Bronchial epithelial cell (primary cell): ENCODE measurements at regions not wholly inside any gene's neighbourhood (a gene's known extent, or its start where the extent isn't known, plus 50 kb on each side); places are given as distances from the start of the nearest gene placed in this dataset.
A peak's percentile ranks its signal among the peaks of the same experiment; 100 is the strongest.

ENCODE experiments used
- DNase-seq: peaks from one replicate; pipeline ENCODE4 v3.0.0-alpha.2; 2010; ENCODE audit warnings: low read depth
- FAIRE-seq: peaks from 2 replicates; lab custom pipeline; 2011; peaks lifted over from hg19 to GRCh38; lab: Jason Lieb, UNC
- H3K27me3 ChIP-seq: 2 replicates; pipeline ENCODE4 v1.5.1; 2011; ENCODE audit warnings: low read length; ENCODE audit not compliant: control insufficient read depth, insufficient read depth
- H3K36me3 ChIP-seq: 2 replicates; pipeline ENCODE4 v1.5.1; 2011; ENCODE audit warnings: low read length; ENCODE audit not compliant: control insufficient read depth, insufficient read depth
- H3K4me3 ChIP-seq: 2 replicates; pipeline ENCODE4 v1.5.1; 2011; ENCODE audit warnings: mild to moderate bottlenecking, low read depth, low read length, control low read depth
- TF ChIP-seq, protein P1 (sequence below): IDR thresholded peaks from 2 replicates; pipeline ENCODE4 v1.5.1; 2011; ENCODE audit warnings: mild to moderate bottlenecking, moderate library complexity, low read length, control low read depth, inconsistent platforms; ENCODE audit not compliant: insufficient read depth, severe bottlenecking

DNA sequence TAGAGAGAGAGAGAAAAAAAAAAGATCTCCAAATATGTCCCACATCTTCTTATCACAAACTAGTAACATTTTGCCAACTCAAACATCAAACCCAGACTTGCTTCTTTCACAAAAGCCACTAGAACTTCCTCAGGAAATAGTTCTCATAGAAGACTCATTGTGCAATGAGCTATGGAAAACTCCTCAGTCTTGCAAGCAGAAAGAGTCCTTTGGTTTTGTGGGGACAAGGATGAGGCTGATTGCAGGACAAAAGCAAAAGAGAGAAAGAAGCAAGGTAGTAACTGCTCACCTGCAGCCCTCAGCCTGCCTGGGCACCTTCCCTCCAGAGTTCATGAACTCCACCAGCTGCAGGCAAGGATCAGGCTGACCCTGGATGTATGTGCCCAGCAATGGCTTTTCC, 399.0 kb downstream of the IRX1 start:
- TF ChIP-seq, protein P1, sequence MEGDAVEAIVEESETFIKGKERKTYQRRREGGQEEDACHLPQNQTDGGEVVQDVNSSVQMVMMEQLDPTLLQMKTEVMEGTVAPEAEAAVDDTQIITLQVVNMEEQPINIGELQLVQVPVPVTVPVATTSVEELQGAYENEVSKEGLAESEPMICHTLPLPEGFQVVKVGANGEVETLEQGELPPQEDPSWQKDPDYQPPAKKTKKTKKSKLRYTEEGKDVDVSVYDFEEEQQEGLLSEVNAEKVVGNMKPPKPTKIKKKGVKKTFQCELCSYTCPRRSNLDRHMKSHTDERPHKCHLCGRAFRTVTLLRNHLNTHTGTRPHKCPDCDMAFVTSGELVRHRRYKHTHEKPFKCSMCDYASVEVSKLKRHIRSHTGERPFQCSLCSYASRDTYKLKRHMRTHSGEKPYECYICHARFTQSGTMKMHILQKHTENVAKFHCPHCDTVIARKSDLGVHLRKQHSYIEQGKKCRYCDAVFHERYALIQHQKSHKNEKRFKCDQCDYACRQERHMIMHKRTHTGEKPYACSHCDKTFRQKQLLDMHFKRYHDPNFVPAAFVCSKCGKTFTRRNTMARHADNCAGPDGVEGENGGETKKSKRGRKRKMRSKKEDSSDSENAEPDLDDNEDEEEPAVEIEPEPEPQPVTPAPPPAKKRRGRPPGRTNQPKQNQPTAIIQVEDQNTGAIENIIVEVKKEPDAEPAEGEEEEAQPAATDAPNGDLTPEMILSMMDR, result no peak
- FAIRE-seq (no peak), DNase-seq (no peak)
- H3K36me3 ChIP-seq, result no peaks in the 10 kb centered on the region
- no peak overlapping the region for H3K4me3 ChIP-seq
- H3K27me3 ChIP-seq, result no peaks in the 10 kb centered on the region

DNA sequence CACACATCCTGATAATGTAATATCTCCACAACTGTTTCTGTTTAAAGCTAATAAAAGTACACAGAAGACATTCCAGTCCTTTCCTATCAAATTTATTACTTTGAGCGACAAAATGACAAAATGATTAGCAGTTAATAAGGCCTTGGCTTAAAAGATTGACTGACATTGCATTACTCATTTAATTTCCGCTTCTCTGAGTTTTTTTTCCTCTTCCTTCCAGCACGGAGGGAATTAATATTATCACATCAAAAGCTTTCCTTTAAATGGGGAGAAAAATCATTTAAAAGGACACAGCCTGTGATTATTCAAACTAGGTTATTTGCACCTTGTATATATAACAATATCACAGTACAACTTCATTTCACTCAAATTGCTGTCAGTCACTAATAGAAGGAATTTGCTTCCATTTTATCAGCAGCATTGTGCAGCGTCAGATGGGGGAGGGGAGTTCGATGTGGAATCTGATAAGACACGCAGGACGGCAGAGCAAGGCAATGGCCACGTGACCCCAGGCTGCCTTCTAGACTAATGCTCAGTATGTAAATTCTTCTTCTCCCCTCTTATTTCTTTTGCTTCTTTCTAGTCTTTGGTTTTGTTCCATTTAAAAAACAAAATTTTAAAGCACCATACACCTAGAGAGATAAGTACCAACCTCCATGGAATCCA, 400.5 kb downstream of the IRX1 start:
- H3K27me3 ChIP-seq, result no peaks in the 10 kb centered on the region
- H3K36me3 ChIP-seq, result no peaks in the 10 kb centered on the region
- no peak for DNase-seq
- H3K4me3 ChIP-seq, result no peak overlapping the region
- no peak for FAIRE-seq
- TF ChIP-seq, protein P1, result no peak

DNA sequence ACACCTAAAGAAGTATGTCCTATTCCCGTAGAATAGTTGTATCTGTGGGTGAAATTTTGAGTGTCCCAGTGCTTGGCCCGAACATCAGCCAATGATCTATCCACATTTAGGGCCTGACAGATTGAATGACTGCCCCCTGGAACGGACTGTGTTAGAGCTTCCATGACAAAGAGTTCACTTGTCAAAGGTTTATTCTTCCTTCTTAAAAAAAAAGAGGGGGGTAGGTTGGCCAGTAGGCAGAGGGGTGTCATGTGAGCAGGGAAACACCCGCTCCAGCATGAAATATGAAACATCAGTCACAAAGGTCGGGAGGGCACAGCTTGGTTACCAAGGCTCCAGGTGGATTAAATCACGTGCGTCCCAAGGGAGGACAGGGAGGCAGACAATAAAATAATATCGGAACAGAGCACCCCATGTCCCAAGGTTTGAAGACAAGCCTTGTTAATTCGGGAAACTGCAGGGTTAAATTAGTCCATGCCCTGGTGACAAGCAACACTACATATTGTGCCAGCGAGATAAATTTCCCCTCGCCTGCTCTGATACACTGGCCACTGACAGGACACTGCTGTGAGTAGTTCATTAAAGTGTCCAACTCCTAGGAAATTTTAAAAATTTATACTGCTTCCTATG, 401.2 kb downstream of the IRX1 start:
- Histone ChIP-seq H3K4me3 (no peak overlapping the region), H3K36me3 (no peaks in the 10 kb centered on the region), H3K27me3 (no peaks in the 10 kb centered on the region)
- DNase-seq, result no peak
- no peak for FAIRE-seq
- TF ChIP-seq, protein P1, result no peak

DNA sequence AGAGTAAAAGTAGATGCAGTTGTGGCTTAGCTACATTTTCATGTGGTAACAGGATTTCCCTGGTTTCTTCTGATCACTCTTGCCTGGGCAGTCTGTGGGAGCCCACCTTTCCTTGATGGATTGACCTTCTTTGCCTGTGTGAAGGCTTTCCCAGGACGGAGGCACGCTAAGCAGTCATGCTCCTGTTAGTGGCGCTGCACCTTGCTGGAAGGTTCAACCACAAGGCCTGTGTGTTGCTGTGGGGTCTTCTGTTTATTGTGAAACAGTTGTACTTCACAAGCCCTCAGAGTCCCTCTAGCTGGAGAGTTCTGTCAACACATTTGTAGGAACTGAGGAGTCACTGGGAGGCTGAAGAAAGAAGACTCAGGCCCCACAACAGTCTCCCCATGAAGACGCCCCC, 402.0 kb downstream of the IRX1 start:
- Histone ChIP-seq H3K4me3 (no peak overlapping the region), H3K36me3 (no peaks in the 10 kb centered on the region), H3K27me3 (no peaks in the 10 kb centered on the region)
- TF ChIP-seq, protein P1, result no peak
- FAIRE-seq (peak; percentile 18), DNase-seq (no peak)

DNA sequence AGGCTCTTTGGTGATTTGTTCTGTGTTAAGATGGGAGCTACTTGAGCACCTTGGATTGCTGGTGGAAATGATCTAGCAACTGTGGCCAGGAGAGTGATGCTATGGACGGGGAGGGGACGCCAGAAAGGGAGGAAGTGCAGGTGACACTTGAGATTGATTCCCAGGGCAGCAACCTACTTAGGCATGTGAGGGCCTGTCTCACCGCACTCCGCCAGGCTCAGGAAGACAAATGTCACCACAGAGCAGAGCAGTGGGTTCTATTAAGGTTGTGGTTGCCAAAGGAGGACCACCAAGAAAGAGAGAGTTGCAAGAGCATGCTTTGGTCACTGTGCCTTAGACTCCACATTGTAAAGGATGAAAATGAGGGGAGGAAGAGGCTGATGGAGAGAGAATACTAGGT, 404.3 kb downstream of the IRX1 start:
- Histone ChIP-seq H3K27me3 (no peaks in the 10 kb centered on the region), H3K4me3 (no peak overlapping the region), H3K36me3 (no peaks in the 10 kb centered on the region)
- TF ChIP-seq, protein P1, result no peak
- FAIRE-seq (no peak), DNase-seq (no peak)
